Adipocyte (in vitro differentiated cells): ENCODE measurements at regions not wholly inside any gene's neighbourhood (a gene's known extent, or its start where the extent isn't known, plus 50 kb on each side); places are given as distances from the start of the nearest gene placed in this dataset.

ENCODE experiments used
- DNase-seq: peaks from one replicate; pipeline ENCODE4 v3.0.0-alpha.2; 2015; ENCODE audit warnings: low read depth
- H3K27me3 ChIP-seq: replicated peaks from 2 replicates; pipeline ENCODE4 v1.7.0; 2013; ENCODE audit warnings: mild to moderate bottlenecking, low read length, moderate library complexity; ENCODE audit not compliant: control insufficient read depth, insufficient read depth
- H3K36me3 ChIP-seq: 2 replicates; pipeline ENCODE4 v1.7.0; 2013; ENCODE audit warnings: low read length, mild to moderate bottlenecking, moderate library complexity; ENCODE audit not compliant: control insufficient read depth, insufficient read depth, severe bottlenecking
- H3K4me1 ChIP-seq: 2 replicates; pipeline ENCODE4 v1.7.0; 2013; ENCODE audit warnings: mild to moderate bottlenecking, low read length, moderate library complexity; ENCODE audit not compliant: control insufficient read depth, insufficient read depth
- H3K4me3 ChIP-seq: 2 replicates; pipeline ENCODE4 v1.7.0; 2013; ENCODE audit warnings: mild to moderate bottlenecking, low read length, moderate library complexity
- H3K9ac ChIP-seq: 2 replicates; pipeline ENCODE4 v1.7.0; 2013; ENCODE audit warnings: mild to moderate bottlenecking, low read length, moderate library complexity
- H3K9me3 ChIP-seq: 2 replicates; pipeline ENCODE4 v1.7.0; 2013; ENCODE audit warnings: mild to moderate bottlenecking, low read length, moderate library complexity; ENCODE audit not compliant: control insufficient read depth

GRCh38 chr3:78153973-78154372 is 1114.1 kb downstream of the ROBO2 start:
- no peak for DNase-seq
- Histone ChIP-seq H3K4me3 (no peak overlapping the region), H3K9me3 (no peaks in the 10 kb centered on the region), H3K36me3 (no peaks in the 10 kb centered on the region), H3K27me3 (no peaks in the 10 kb centered on the region), H3K9ac (no peak overlapping the region), H3K4me1 (no peaks in the 10 kb centered on the region)

GRCh38 chr3:78154521-78155186 is 1114.8 kb downstream of the ROBO2 start:
- Histone ChIP-seq H3K27me3 (no peaks in the 10 kb centered on the region), H3K9me3 (no peaks in the 10 kb centered on the region), H3K36me3 (no peaks in the 10 kb centered on the region), H3K4me3 (no peak overlapping the region), H3K4me1 (no peaks in the 10 kb centered on the region), H3K9ac (no peak overlapping the region)
- no peak for DNase-seq

DNA sequence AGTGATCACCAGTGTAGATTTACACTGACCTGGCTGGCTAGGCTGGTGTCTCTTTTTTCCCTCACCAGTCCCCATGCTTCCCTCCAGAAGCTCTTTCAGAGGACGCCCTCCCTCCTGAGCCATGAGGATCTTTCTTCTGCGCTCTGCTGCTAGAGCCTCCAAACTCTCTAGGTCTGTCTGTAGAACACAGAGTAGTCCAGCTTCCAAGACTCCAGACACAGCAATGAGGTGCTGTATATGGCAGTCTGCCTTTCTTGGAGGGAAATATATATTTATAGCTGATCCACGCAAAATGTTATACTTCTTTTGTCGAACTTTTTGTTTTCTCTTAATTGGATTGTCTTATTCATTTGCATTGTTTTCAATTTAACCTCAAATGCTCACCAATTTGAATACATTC is 1121.8 kb downstream of the ROBO2 start:
- H3K4me3 ChIP-seq: no peak overlapping the region
- no peaks in the 10 kb centered on the region for H3K4me1 ChIP-seq
- no peaks in the 10 kb centered on the region for H3K36me3 ChIP-seq
- no peaks in the 10 kb centered on the region for H3K9me3 ChIP-seq
- DNase-seq: no peak
- H3K27me3 ChIP-seq: no peaks in the 10 kb centered on the region
- H3K9ac ChIP-seq: no peak overlapping the region

DNA sequence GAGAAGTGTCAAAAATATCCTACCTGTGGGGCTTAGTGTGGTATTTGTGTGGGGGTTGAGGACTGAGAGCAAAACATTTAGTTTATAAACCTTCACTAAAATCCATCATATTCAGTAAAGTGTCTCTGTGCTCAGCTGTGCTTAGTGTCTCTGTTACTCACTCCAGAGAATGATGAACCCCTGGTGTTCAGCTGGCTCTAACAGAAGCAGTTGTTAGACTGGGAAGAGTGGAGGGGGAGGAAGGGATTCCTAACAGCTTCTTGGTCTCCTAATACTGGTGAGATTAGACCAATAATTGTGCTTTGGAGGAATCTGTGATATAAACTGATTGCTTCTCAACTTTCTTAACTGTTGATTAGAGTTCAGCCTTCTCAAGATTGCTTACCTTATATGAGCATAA is 1123.5 kb downstream of the ROBO2 start:
- H3K9ac ChIP-seq: no peak overlapping the region
- no peaks in the 10 kb centered on the region for H3K9me3 ChIP-seq
- no peak overlapping the region for H3K4me3 ChIP-seq
- H3K27me3 ChIP-seq: no peaks in the 10 kb centered on the region
- H3K4me1 ChIP-seq: no peaks in the 10 kb centered on the region
- DNase-seq: no peak
- no peaks in the 10 kb centered on the region for H3K36me3 ChIP-seq

- Histone ChIP-seq H3K4me3 (no peak overlapping the region), H3K9ac (no peak overlapping the region), H3K36me3 (no peaks in the 10 kb centered on the region), H3K9me3 (no peaks in the 10 kb centered on the region), H3K4me1 (no peaks in the 10 kb centered on the region), H3K27me3 (no peaks in the 10 kb centered on the region)
- DNase-seq: peak; percentile 37
These were observed 1126.0 kb downstream of the ROBO2 start for GRCh38 chr3:78165876-78166275.

DNA sequence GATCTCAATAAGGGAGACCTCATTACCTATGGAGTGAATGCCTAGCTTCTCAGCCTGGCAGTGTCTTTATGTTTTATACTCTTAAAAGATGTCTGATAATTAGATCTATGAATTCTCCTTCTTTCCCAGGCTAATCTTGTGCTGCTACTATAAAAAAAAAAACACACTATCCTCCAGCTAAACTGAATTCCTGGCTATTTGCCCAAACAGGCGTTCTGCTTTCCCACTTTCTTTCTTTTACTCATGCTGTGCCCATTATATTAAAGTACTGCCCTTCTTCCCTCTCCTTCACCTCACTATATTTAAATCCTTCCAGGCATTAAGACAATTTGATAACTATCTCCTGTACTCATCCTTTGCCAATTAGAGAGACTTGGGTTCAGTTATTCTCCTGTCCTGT is 1134.9 kb downstream of the ROBO2 start:
- no peaks in the 10 kb centered on the region for H3K36me3 ChIP-seq
- no peak for DNase-seq
- no peaks in the 10 kb centered on the region for H3K9me3 ChIP-seq

DNA sequence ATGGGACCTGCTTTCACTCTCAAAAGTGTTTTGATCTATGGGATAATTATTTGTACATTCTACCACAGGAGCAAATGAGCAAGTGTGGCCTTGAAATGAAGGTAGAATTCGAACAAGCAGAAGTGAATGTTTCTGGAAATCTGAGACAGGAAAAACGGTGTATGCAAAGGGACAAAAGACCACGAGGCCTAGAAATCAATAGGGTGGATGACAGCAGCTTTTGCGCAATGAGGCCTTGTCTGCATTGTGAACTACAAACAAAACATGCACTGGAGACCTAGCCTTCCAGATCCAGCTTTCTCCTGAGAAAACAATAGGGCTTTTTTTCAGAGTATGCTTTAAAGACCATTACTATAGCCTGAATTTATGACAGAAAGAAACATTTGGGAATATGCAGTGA is 1137.0 kb downstream of the ROBO2 start:
- Histone ChIP-seq H3K9ac (no peak overlapping the region), H3K4me1 (no peaks in the 10 kb centered on the region), H3K4me3 (no peak overlapping the region), H3K27me3 (no peaks in the 10 kb centered on the region), H3K9me3 (no peaks in the 10 kb centered on the region), H3K36me3 (no peaks in the 10 kb centered on the region)
- DNase-seq: no peak

More for the DNA sequence above, 1134.9 kb downstream of the ROBO2 start:
- H3K9ac ChIP-seq: no peak overlapping the region
- no peaks in the 10 kb centered on the region for H3K4me1 ChIP-seq
- H3K27me3 ChIP-seq: no peaks in the 10 kb centered on the region
- no peak overlapping the region for H3K4me3 ChIP-seq

DNA sequence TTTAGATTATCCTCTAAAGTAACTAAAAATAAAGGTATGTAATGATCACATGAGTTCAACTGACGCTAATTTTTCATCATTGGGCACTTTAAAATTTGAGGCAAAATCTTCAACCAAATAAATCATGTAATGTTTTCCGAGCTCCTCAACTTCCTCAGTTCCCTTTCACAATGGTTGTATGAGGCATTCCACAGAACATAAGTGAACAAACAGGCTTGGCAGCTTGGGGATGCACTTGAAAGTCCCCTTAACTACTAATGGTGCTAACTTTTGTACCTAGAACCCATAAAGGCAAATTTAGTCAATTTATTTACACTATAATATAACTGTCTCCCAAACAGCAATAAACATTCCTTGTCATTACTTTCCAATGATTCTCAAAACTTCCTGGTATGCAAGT is 1137.9 kb downstream of the ROBO2 start:
- peak; percentile 2 for DNase-seq
- Histone ChIP-seq H3K4me1 (no peaks in the 10 kb centered on the region), H3K9ac (no peak overlapping the region), H3K27me3 (no peaks in the 10 kb centered on the region), H3K36me3 (no peaks in the 10 kb centered on the region), H3K9me3 (no peaks in the 10 kb centered on the region), H3K4me3 (no peak overlapping the region)

DNA sequence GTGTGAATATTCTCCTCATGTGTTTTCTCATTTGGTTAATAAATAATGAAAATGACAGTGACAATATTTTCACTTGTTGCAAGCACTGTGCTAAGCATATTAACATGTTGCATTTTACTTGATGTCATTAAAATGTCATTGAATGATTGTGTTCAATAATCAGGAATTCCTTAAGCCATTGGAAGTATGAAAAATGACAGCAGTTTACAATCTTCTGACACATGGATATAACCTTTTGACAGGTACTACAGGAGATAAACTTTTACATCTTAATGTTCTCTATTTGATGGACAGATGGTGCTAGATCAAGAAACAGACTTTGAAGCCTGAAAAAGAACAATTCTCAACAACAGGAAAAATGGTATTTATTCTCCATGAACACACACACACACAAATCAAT is 1138.3 kb downstream of the ROBO2 start:
- no peak for DNase-seq

GRCh38 chr3:78178740-78179363 is 1139.0 kb downstream of the ROBO2 start:
- H3K4me1 ChIP-seq: no peaks in the 10 kb centered on the region
- H3K27me3 ChIP-seq: no peaks in the 10 kb centered on the region
- DNase-seq: no peak
- H3K9me3 ChIP-seq: no peaks in the 10 kb centered on the region
- H3K9ac ChIP-seq: no peak overlapping the region
- H3K4me3 ChIP-seq: no peak overlapping the region
- no peaks in the 10 kb centered on the region for H3K36me3 ChIP-seq

More for the DNA sequence above, 1138.3 kb downstream of the ROBO2 start:
- H3K4me3 ChIP-seq: no peak overlapping the region
- H3K36me3 ChIP-seq: no peaks in the 10 kb centered on the region
- no peaks in the 10 kb centered on the region for H3K4me1 ChIP-seq
- no peaks in the 10 kb centered on the region for H3K27me3 ChIP-seq
- H3K9me3 ChIP-seq: no peaks in the 10 kb centered on the region
- H3K9ac ChIP-seq: no peak overlapping the region

DNA sequence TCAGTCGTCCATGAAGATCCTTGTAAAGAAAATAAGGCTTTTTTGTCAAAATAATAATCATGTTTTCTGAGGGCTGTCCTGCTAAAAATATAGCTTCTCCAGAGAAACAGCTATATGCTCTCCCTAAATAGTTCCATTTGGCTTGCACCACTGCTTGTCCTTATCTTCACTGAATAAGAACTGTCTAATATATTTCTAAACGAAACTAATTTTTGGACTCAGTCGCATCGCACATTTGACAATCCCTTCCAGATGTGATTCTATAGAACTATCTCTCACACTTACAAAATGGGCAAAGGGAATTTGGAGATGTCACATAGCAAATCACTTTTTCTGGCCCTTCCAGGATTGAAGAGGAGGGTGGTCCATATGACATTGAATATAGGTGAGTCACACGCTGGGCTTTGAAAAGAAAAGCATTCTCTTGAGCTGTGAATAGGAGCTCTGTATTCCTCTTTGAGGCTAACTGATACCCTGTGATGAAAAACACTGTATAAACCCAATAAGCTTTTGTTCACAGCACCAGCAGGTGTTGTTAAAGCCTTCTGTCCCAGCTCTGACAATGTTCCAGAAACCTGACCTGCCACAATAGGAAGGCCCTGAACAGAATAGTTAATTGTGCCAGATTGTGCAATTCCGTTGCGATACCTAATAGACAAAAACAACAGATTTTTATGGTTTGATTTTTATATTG is 1144.2 kb downstream of the ROBO2 start:
- H3K4me3 ChIP-seq: no peak overlapping the region
- no peaks in the 10 kb centered on the region for H3K36me3 ChIP-seq
- H3K27me3 ChIP-seq: peaks cover 2% of the 10 kb centered on the region
- no peaks in the 10 kb centered on the region for H3K9me3 ChIP-seq
- DNase-seq: no peak
- no peaks in the 10 kb centered on the region for H3K4me1 ChIP-seq
- no peak overlapping the region for H3K9ac ChIP-seq
